ENCODE measurements at regions not wholly inside any gene's neighbourhood (a gene's known extent, or its start where the extent isn't known, plus 50 kb on each side); places are given as distances from the start of the nearest gene placed in this dataset.

DNA sequence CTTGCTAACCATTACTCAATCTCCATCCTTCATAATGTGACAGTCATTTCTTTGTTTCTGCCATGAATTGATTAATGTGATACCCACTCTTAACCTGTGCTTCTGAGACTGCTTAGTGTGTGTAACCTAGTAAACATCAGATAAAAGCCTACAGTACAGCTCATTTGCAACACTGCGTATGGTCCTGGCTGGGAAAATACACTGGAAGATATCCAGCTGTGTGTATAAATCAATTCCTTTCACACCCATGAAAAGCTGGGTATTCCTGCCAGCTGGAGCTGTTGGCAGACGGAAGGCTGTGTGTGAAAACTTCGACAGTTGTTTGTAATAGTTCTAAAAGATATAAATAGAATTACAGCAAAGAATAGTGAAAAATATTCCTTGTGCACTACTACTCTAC, 509.2 kb downstream of the FRK start:
- H3K4me3 Mint-ChIP-seq = no peak overlapping the region
- intact Hi-C loops (cut with micrococcal nuclease) = no loop called here
- CTCF ChIA-PET = no interaction called here

GRCh38 chr6:115545672-115545986, 515.1 kb downstream of the FRK start:
- ChIA-PET CTCF (interaction anchor here (0.7 kb wide), 1 partner anchor 475 kb away, joined by 3 read pairs; no protein-coding TSS in a partner anchor), POLR2A (no interaction called here)
- H3K27me3 Mint-ChIP-seq = no peaks in the 10 kb centered on the region
- intact Hi-C loops (cut with micrococcal nuclease) = no loop called here
- no peaks in the 10 kb centered on the region for H3K36me3 Mint-ChIP-seq (ENCODE audit: low read depth)
- ATAC-seq = no peak
- TF ChIP-seq CTCF (IDR thresholded peaks at IDR 0.05) = no peak
- no peak overlapping the region for H3K27ac Mint-ChIP-seq
- H3K9me3 Mint-ChIP-seq = peaks cover 4% of the 10 kb centered on the region
- no peak overlapping the region for H3K4me3 Mint-ChIP-seq
- H3K4me1 Mint-ChIP-seq (ENCODE audit: low read depth) = no peaks in the 10 kb centered on the region
- no peak for DNase-seq

More for the DNA sequence above, 509.2 kb downstream of the FRK start:
- TF ChIP-seq CTCF (IDR thresholded peaks at IDR 0.05) = no peak
- Mint-ChIP-seq H3K36me3 (ENCODE audit: low read depth) (no peaks in the 10 kb centered on the region), H3K27me3 (no peaks in the 10 kb centered on the region), H3K27ac (no peak overlapping the region), H3K9me3 (no peaks in the 10 kb centered on the region), H3K4me1 (ENCODE audit: low read depth) (no peaks in the 10 kb centered on the region)
- DNase-seq (no peak), ATAC-seq (no peak)
- POLR2A ChIA-PET = no interaction called here

GRCh38 chr6:115544765-115545671, 515.7 kb downstream of the FRK start:
- H3K27me3 Mint-ChIP-seq = no peaks in the 10 kb centered on the region
- H3K4me1 Mint-ChIP-seq (ENCODE audit: low read depth) = no peaks in the 10 kb centered on the region
- POLR2A ChIA-PET = no interaction called here
- no peak overlapping the region for H3K4me3 Mint-ChIP-seq
- TF ChIP-seq CTCF (IDR thresholded peaks at IDR 0.05) = no peak
- no peak overlapping the region for H3K27ac Mint-ChIP-seq
- CTCF ChIA-PET = no interaction called here
- no peak for DNase-seq
- no peak for ATAC-seq
- no peaks in the 10 kb centered on the region for H3K36me3 Mint-ChIP-seq (ENCODE audit: low read depth)
- intact Hi-C loops (cut with micrococcal nuclease) = no loop called here
- H3K9me3 Mint-ChIP-seq = peaks cover 5% of the 10 kb centered on the region

DNA sequence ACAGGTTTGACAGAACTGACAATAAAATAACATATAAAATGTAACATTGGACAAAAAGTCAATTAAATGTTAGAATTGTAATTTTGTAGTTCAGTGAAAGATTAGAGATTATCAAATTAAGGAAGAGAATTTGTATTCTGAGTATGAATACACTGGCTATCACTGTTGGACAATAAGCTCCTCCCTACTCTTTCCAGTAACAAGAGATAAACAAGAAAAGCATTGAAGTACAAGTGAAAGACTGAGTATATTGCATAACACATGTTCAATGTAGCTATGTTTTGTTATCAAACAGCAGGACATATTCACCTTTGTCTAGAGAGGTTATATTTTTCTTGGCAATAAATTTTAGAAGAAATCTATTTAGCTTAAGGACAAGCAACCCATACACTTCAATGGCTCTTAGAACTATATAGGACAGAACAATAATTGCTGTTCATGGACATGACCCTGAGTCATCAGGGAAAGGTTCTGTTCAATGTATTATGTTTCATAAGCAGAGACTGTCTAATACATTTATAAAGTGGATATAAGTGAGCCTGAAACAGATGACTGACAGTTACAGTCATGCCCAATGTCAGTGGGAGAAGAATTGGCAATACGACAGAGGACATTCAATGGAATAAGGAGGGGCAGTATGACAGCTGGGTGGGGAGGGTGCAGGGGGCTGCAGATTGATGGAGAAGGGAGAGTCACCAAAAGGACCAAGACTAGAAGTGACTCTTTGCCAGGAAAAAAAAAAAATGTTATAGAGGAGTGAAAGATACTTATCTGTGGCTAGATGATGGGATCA, 520.4 kb downstream of the FRK start:
- TF ChIP-seq CTCF (IDR thresholded peaks at IDR 0.05) = no peak
- Mint-ChIP-seq H3K27ac (no peak overlapping the region), H3K4me1 (ENCODE audit: low read depth) (no peaks in the 10 kb centered on the region), H3K9me3 (peaks cover 5% of the 10 kb centered on the region), H3K27me3 (no peaks in the 10 kb centered on the region), H3K36me3 (ENCODE audit: low read depth) (no peaks in the 10 kb centered on the region), H3K4me3 (no peak overlapping the region)
- intact Hi-C loops (cut with micrococcal nuclease) = no loop called here
- ChIA-PET CTCF (no interaction called here), POLR2A (no interaction called here)
- no peak for ATAC-seq
- DNase-seq = no peak

- intact Hi-C loops (cut with micrococcal nuclease) = no loop called here
- Mint-ChIP-seq H3K36me3 (ENCODE audit: low read depth) (no peaks in the 10 kb centered on the region), H3K4me1 (ENCODE audit: low read depth) (no peaks in the 10 kb centered on the region), H3K27me3 (no peaks in the 10 kb centered on the region), H3K9me3 (peaks cover 5% of the 10 kb centered on the region), H3K27ac (no peak overlapping the region), H3K4me3 (no peak overlapping the region)
- TF ChIP-seq CTCF (IDR thresholded peaks at IDR 0.05) = no peak
- DNase-seq = no peak
- ChIA-PET POLR2A (no interaction called here), CTCF (no interaction called here)
- ATAC-seq = no peak
These were observed 521.2 kb downstream of the FRK start for GRCh38 chr6:115539531-115539930.
